Natural killer cell (primary cell): ENCODE measurements at regions not wholly inside any gene's neighbourhood (a gene's known extent, or its start where the extent isn't known, plus 50 kb on each side); places are given as distances from the start of the nearest gene placed in this dataset.

Experiments used
- ATAC-seq, 3 donors: fragments of 150-1000 bp in 2 of 3; fragments of 200-7000 bp in 1 of 3; cut with Tn5 transposase; 1 replicate in 1 of 3; 2 replicates in 2 of 3; pipeline ENCODE4 v1.10.0; 2021; ENCODE audit warnings: mild to moderate bottlenecking in 2 of 3, moderate library complexity in 2 of 3
- DNase-seq, 2 donors: peaks; one replicate each; pipeline versions ENCODE4 v3.0.0 to v3.0.0-alpha.2; 2013 to 2021; ENCODE audit warnings: mixed read lengths in 1 of 2
- H3K27ac ChIP-seq: one replicate; pipeline ENCODE4 v1.5.1; 2013; ENCODE audit warnings: mild to moderate bottlenecking, low read length
- H3K27me3 ChIP-seq: one replicate; pipeline ENCODE4 v1.6.1; 2013; ENCODE audit warnings: low read length; ENCODE audit not compliant: control insufficient read depth, insufficient read depth
- H3K36me3 ChIP-seq: one replicate; pipeline ENCODE4 v1.6.1; 2013; ENCODE audit warnings: low read length; ENCODE audit not compliant: control insufficient read depth, insufficient read depth
- H3K4me1 ChIP-seq: one replicate; pipeline ENCODE4 v1.6.1; 2013; ENCODE audit warnings: low read length; ENCODE audit not compliant: control insufficient read depth, insufficient read depth
- H3K4me3 ChIP-seq: one replicate; pipeline ENCODE4 v1.5.1; 2013; ENCODE audit warnings: low read length
- H3K9me3 ChIP-seq: one replicate; pipeline ENCODE4 v1.6.1; 2013; ENCODE audit warnings: low read length; ENCODE audit not compliant: control insufficient read depth, insufficient read depth
- H3K27ac Mint-ChIP-seq, 2 donors: one replicate each; pipeline ENCODE4 v1.8.0; 2022; ENCODE audit warnings: mild to moderate bottlenecking in 2 of 2, mixed read lengths in 2 of 2, moderate library complexity in 1 of 2
- H3K27me3 Mint-ChIP-seq, 2 donors: one replicate each; pipeline ENCODE4 v1.8.0; 2022; ENCODE audit warnings: low read depth in 2 of 2, mixed read lengths in 2 of 2
- H3K36me3 Mint-ChIP-seq: one replicate; pipeline ENCODE4 v1.8.0; 2022; ENCODE audit warnings: mixed read lengths
- H3K4me1 Mint-ChIP-seq, 2 donors: one replicate each; pipeline ENCODE4 v1.8.0; 2022; ENCODE audit warnings: mixed read lengths in 2 of 2
- H3K4me3 Mint-ChIP-seq: one replicate; pipeline ENCODE4 v1.8.0; 2022; ENCODE audit warnings: mild to moderate bottlenecking, moderate library complexity, mixed read lengths
- H3K9me3 Mint-ChIP-seq, 2 donors: one replicate each; pipeline ENCODE4 v1.8.0; 2022; ENCODE audit warnings: mixed read lengths in 2 of 2
- CTCF ChIP-seq: fragments of 200-600 bp; IDR thresholded peaks from one replicate; pipeline ENCODE4 v1.8.0; 2022; ENCODE audit warnings: antibody characterized with exemption
- WGBS: methylation state at CpG from one replicate; pipeline ENCODE4 v1.1.7; 2013; ENCODE audit warnings: missing lambda C conversion rate; ENCODE audit not compliant: insufficient coverage; 5-methylcytosine and 5-hydroxymethylcytosine counted together
- intact Hi-C: fragments of 100-400 bp; cut with micrococcal nuclease; formaldehyde crosslinking; loops from one replicate; pipeline ENCODE4 v1.14.2; 2022

- H3K9me3 ChIP-seq, result no peaks in the 10 kb centered on the region
- Mint-ChIP-seq H3K9me3 (no peaks in the 10 kb centered on the region), H3K27me3 (peaks cover 30 to 59% of the 10 kb centered on the region in 2 donors), H3K27ac (no peak overlapping the region), H3K4me3 (no peak overlapping the region), H3K4me1 (no peaks in the 10 kb centered on the region), H3K36me3 (no peaks in the 10 kb centered on the region)
- DNase-seq (no peak), ATAC-seq (no peak)
- H3K27ac ChIP-seq, result no peak overlapping the region
- no peaks in the 10 kb centered on the region for H3K4me1 ChIP-seq
- H3K27me3 ChIP-seq, result no peaks in the 10 kb centered on the region
- H3K4me3 ChIP-seq, result no peak overlapping the region
- 66% methylated on average over 7 of the region's 7 CpGs for WGBS
- intact Hi-C loops, result no loop called here
- no peak for TF ChIP-seq CTCF
- H3K36me3 ChIP-seq, result no peaks in the 10 kb centered on the region
Observed at GRCh38 chr16:86354641-86355513, 155.4 kb upstream of the FOXF1 start.

- Histone ChIP-seq H3K27me3 (no peaks in the 10 kb centered on the region), H3K4me3 (no peak overlapping the region), H3K9me3 (no peaks in the 10 kb centered on the region), H3K27ac (no peak overlapping the region), H3K36me3 (no peaks in the 10 kb centered on the region), H3K4me1 (no peaks in the 10 kb centered on the region)
- Mint-ChIP-seq H3K4me1 (no peaks in the 10 kb centered on the region), H3K9me3 (no peaks in the 10 kb centered on the region), H3K27me3 (peaks cover 25 to 53% of the 10 kb centered on the region in 2 donors), H3K27ac (no peak overlapping the region), H3K36me3 (no peaks in the 10 kb centered on the region), H3K4me3 (no peak overlapping the region)
- no peak for TF ChIP-seq CTCF
- DNase-seq (no peak), ATAC-seq (no peak)
- intact Hi-C loops, result no loop called here
- 86% methylated on average over 5 of the region's 5 CpGs for WGBS
Observed at GRCh38 chr16:86355531-86355930, 154.8 kb upstream of the FOXF1 start.

GRCh38 chr16:86355951-86356350, 154.4 kb upstream of the FOXF1 start:
- Histone ChIP-seq H3K27ac (no peak overlapping the region), H3K9me3 (no peaks in the 10 kb centered on the region), H3K4me1 (no peaks in the 10 kb centered on the region), H3K36me3 (no peaks in the 10 kb centered on the region), H3K27me3 (no peaks in the 10 kb centered on the region), H3K4me3 (no peak overlapping the region)
- no peak overlapping the region for H3K4me3 Mint-ChIP-seq
- intact Hi-C loops, result no loop called here
- no peaks in the 10 kb centered on the region for H3K9me3 Mint-ChIP-seq
- no peaks in the 10 kb centered on the region for H3K36me3 Mint-ChIP-seq
- DNase-seq (no peak), ATAC-seq (no peak)
- TF ChIP-seq CTCF, result no peak
- WGBS, result 98% methylated on average over 3 of the region's 3 CpGs
- no peaks in the 10 kb centered on the region for H3K4me1 Mint-ChIP-seq
- peaks cover 21 to 49% of the 10 kb centered on the region in 2 donors for H3K27me3 Mint-ChIP-seq
- H3K27ac Mint-ChIP-seq, result no peak overlapping the region

- H3K36me3 ChIP-seq, result no peaks in the 10 kb centered on the region
- TF ChIP-seq CTCF, result no peak
- DNase-seq, result no peak
- no peak overlapping the region for H3K27ac ChIP-seq
- no peak overlapping the region for H3K4me3 ChIP-seq
- ATAC-seq, result no peak
- H3K4me1 ChIP-seq, result no peaks in the 10 kb centered on the region
- WGBS, result 82% methylated on average over 6 of the region's 7 CpGs
- no peak overlapping the region for H3K27ac Mint-ChIP-seq
- no peaks in the 10 kb centered on the region for H3K4me1 Mint-ChIP-seq
- H3K9me3 Mint-ChIP-seq, result no peaks in the 10 kb centered on the region
- intact Hi-C loops, result no loop called here
- H3K27me3 ChIP-seq, result no peaks in the 10 kb centered on the region
- no peaks in the 10 kb centered on the region for H3K9me3 ChIP-seq
- no peak overlapping the region for H3K4me3 Mint-ChIP-seq
- peaks cover 18 to 48% of the 10 kb centered on the region in 2 donors for H3K27me3 Mint-ChIP-seq
- H3K36me3 Mint-ChIP-seq, result no peaks in the 10 kb centered on the region
Observed at GRCh38 chr16:86356804-86357203, 153.5 kb upstream of the FOXF1 start.
